ENCODE measurements at regions not wholly inside any gene's neighbourhood (a gene's known extent, or its start where the extent isn't known, plus 50 kb on each side); places are given as distances from the start of the nearest gene placed in this dataset.

- Histone ChIP-seq H3K4me3 (ENCODE audit: low read length) (no peak overlapping the region), H3K4me1 (ENCODE audit: insufficient read depth, low read length) (no peaks in the 10 kb centered on the region), H3K27me3 (ENCODE audit: insufficient read depth, low read length) (no peaks in the 10 kb centered on the region), H3K9me3 (ENCODE audit: low read length) (no peaks in the 10 kb centered on the region), H2AFZ (ENCODE audit: low read depth, low read length) (no peak overlapping the region), H3K36me3 (ENCODE audit: insufficient read depth, low read length) (no peaks in the 10 kb centered on the region)
Measured at GRCh38 chr7:41538810-41539724, 163.8 kb downstream of the INHBA start.

- Histone ChIP-seq H3K36me3 (ENCODE audit: insufficient read depth, low read length) (no peaks in the 10 kb centered on the region), H3K4me1 (ENCODE audit: insufficient read depth, low read length) (no peaks in the 10 kb centered on the region), H3K4me3 (ENCODE audit: low read length) (no peak overlapping the region), H3K9me3 (ENCODE audit: low read length) (no peaks in the 10 kb centered on the region), H3K27me3 (ENCODE audit: insufficient read depth, low read length) (no peaks in the 10 kb centered on the region), H2AFZ (ENCODE audit: low read depth, low read length) (no peak overlapping the region)
Measured at GRCh38 chr7:41536873-41537665, 165.8 kb downstream of the INHBA start.

- no peaks in the 10 kb centered on the region for H3K27me3 ChIP-seq (ENCODE audit: insufficient read depth, low read length)
- H2AFZ ChIP-seq (ENCODE audit: low read depth, low read length), result no peak overlapping the region
- no peak overlapping the region for H3K4me3 ChIP-seq (ENCODE audit: low read length)
- no peaks in the 10 kb centered on the region for H3K9me3 ChIP-seq (ENCODE audit: low read length)
- no peaks in the 10 kb centered on the region for H3K36me3 ChIP-seq (ENCODE audit: insufficient read depth, low read length)
- H3K4me1 ChIP-seq (ENCODE audit: insufficient read depth, low read length), result no peaks in the 10 kb centered on the region
Measured at GRCh38 chr7:41536122-41536872, 166.6 kb downstream of the INHBA start.

- Histone ChIP-seq H2AFZ (ENCODE audit: low read depth, low read length) (no peak overlapping the region), H3K27me3 (ENCODE audit: insufficient read depth, low read length) (no peaks in the 10 kb centered on the region), H3K4me1 (ENCODE audit: insufficient read depth, low read length) (no peaks in the 10 kb centered on the region), H3K36me3 (ENCODE audit: insufficient read depth, low read length) (no peaks in the 10 kb centered on the region), H3K4me3 (ENCODE audit: low read length) (no peak overlapping the region), H3K9me3 (ENCODE audit: low read length) (no peaks in the 10 kb centered on the region)
Measured at GRCh38 chr7:41529831-41530230, 173.1 kb downstream of the INHBA start.

GRCh38 chr7:41524876-41525275 is 178.0 kb downstream of the INHBA start:
- Histone ChIP-seq H2AFZ (ENCODE audit: low read depth, low read length) (no peak overlapping the region), H3K27me3 (ENCODE audit: insufficient read depth, low read length) (peaks cover 7% of the 10 kb centered on the region), H3K36me3 (ENCODE audit: insufficient read depth, low read length) (no peaks in the 10 kb centered on the region), H3K4me1 (ENCODE audit: insufficient read depth, low read length) (no peaks in the 10 kb centered on the region), H3K4me3 (ENCODE audit: low read length) (no peak overlapping the region), H3K9me3 (ENCODE audit: low read length) (peaks cover 7% of the 10 kb centered on the region)

- peaks cover 7% of the 10 kb centered on the region for H3K9me3 ChIP-seq (ENCODE audit: low read length)
- peaks cover 7% of the 10 kb centered on the region for H3K27me3 ChIP-seq (ENCODE audit: insufficient read depth, low read length)
- H2AFZ ChIP-seq (ENCODE audit: low read depth, low read length), result no peak overlapping the region
- H3K4me1 ChIP-seq (ENCODE audit: insufficient read depth, low read length), result no peaks in the 10 kb centered on the region
- H3K4me3 ChIP-seq (ENCODE audit: low read length), result no peak overlapping the region
- no peaks in the 10 kb centered on the region for H3K36me3 ChIP-seq (ENCODE audit: insufficient read depth, low read length)
Measured at GRCh38 chr7:41520445-41520844, 182.4 kb downstream of the INHBA start.

GRCh38 chr7:41517771-41518170 is 185.1 kb downstream of the INHBA start:
- H3K36me3 ChIP-seq (ENCODE audit: insufficient read depth, low read length), result no peaks in the 10 kb centered on the region
- H2AFZ ChIP-seq (ENCODE audit: low read depth, low read length), result no peak overlapping the region
- H3K27me3 ChIP-seq (ENCODE audit: insufficient read depth, low read length), result peaks cover 7% of the 10 kb centered on the region
- no peak overlapping the region for H3K4me3 ChIP-seq (ENCODE audit: low read length)
- H3K9me3 ChIP-seq (ENCODE audit: low read length), result peaks cover 3% of the 10 kb centered on the region
- H3K4me1 ChIP-seq (ENCODE audit: insufficient read depth, low read length), result no peaks in the 10 kb centered on the region

- Histone ChIP-seq H3K27me3 (ENCODE audit: insufficient read depth, low read length) (no peaks in the 10 kb centered on the region), H3K4me3 (ENCODE audit: low read length) (no peak overlapping the region), H3K36me3 (ENCODE audit: insufficient read depth, low read length) (no peaks in the 10 kb centered on the region), H2AFZ (ENCODE audit: low read depth, low read length) (no peak overlapping the region), H3K9me3 (ENCODE audit: low read length) (no peaks in the 10 kb centered on the region), H3K4me1 (ENCODE audit: insufficient read depth, low read length) (peaks cover 2% of the 10 kb centered on the region)
Measured at GRCh38 chr7:41508755-41509154, 194.1 kb downstream of the INHBA start.

GRCh38 chr7:41507686-41508268 is 195.1 kb downstream of the INHBA start:
- Histone ChIP-seq H2AFZ (ENCODE audit: low read depth, low read length) (no peak overlapping the region), H3K9me3 (ENCODE audit: low read length) (no peaks in the 10 kb centered on the region), H3K4me3 (ENCODE audit: low read length) (no peak overlapping the region), H3K27me3 (ENCODE audit: insufficient read depth, low read length) (no peaks in the 10 kb centered on the region), H3K36me3 (ENCODE audit: insufficient read depth, low read length) (no peaks in the 10 kb centered on the region), H3K4me1 (ENCODE audit: insufficient read depth, low read length) (peaks cover 2% of the 10 kb centered on the region)

GRCh38 chr7:41504214-41504980 is 198.5 kb downstream of the INHBA start:
- H3K9me3 ChIP-seq (ENCODE audit: low read length), result no peaks in the 10 kb centered on the region
- no peaks in the 10 kb centered on the region for H3K27me3 ChIP-seq (ENCODE audit: insufficient read depth, low read length)
- no peak overlapping the region for H3K4me3 ChIP-seq (ENCODE audit: low read length)
- no peaks in the 10 kb centered on the region for H3K36me3 ChIP-seq (ENCODE audit: insufficient read depth, low read length)
- no peak overlapping the region for H2AFZ ChIP-seq (ENCODE audit: low read depth, low read length)
- H3K4me1 ChIP-seq (ENCODE audit: insufficient read depth, low read length), result peaks cover 2% of the 10 kb centered on the region

- Histone ChIP-seq H2AFZ (ENCODE audit: low read depth, low read length) (no peak overlapping the region), H3K4me1 (ENCODE audit: insufficient read depth, low read length) (peaks cover 2% of the 10 kb centered on the region), H3K27me3 (ENCODE audit: insufficient read depth, low read length) (no peaks in the 10 kb centered on the region), H3K36me3 (ENCODE audit: insufficient read depth, low read length) (no peaks in the 10 kb centered on the region), H3K4me3 (ENCODE audit: low read length) (no peak overlapping the region), H3K9me3 (ENCODE audit: low read length) (no peaks in the 10 kb centered on the region)
Measured at GRCh38 chr7:41503438-41503837, 199.5 kb downstream of the INHBA start.

GRCh38 chr7:41501466-41501865 is 201.4 kb downstream of the INHBA start:
- no peaks in the 10 kb centered on the region for H3K9me3 ChIP-seq (ENCODE audit: low read length)
- no peak overlapping the region for H2AFZ ChIP-seq (ENCODE audit: low read depth, low read length)
- no peak overlapping the region for H3K4me3 ChIP-seq (ENCODE audit: low read length)
- no peaks in the 10 kb centered on the region for H3K36me3 ChIP-seq (ENCODE audit: insufficient read depth, low read length)
- no peaks in the 10 kb centered on the region for H3K27me3 ChIP-seq (ENCODE audit: insufficient read depth, low read length)
- H3K4me1 ChIP-seq (ENCODE audit: insufficient read depth, low read length), result no peaks in the 10 kb centered on the region

Measured in neuron (in vitro differentiated cells).